Naive B cell (primary cell): ENCODE measurements at regions not wholly inside any gene's neighbourhood (a gene's known extent, or its start where the extent isn't known, plus 50 kb on each side); places are given as distances from the start of the nearest gene placed in this dataset.

Experiments
- ATAC-seq, 2 donors: fragments of 150-1000 bp; cut with Tn5 transposase; 2 replicates each; pipeline ENCODE4 v1.10.0; 2021; ENCODE audit warnings: low read depth in 2 of 2, mild to moderate bottlenecking in 2 of 2, moderate library complexity in 2 of 2
- DNase-seq: peaks from one replicate; pipeline ENCODE4 v3.0.0; 2022
- H3K27ac Mint-ChIP-seq, 6 donors: one replicate each; pipeline ENCODE4 v1.8.0; 2020 to 2022; ENCODE audit warnings: mild to moderate bottlenecking in 6 of 6, mixed read lengths in 6 of 6, moderate library complexity in 5 of 6, inconsistent platforms in 2 of 6
- H3K27me3 Mint-ChIP-seq, 3 donors: one replicate each; pipeline ENCODE4 v1.8.0; 2021 to 2022; ENCODE audit warnings: mixed read lengths in 3 of 3, mild to moderate bottlenecking in 1 of 3
- H3K36me3 Mint-ChIP-seq, 2 donors: one replicate each; pipeline ENCODE4 v1.8.0; 2020 to 2022; ENCODE audit warnings: mixed read lengths in 2 of 2, inconsistent platforms in 1 of 2, mild to moderate bottlenecking in 1 of 2
- H3K4me1 Mint-ChIP-seq, 3 donors: one replicate each; pipeline ENCODE4 v1.8.0; 2020 to 2022; ENCODE audit warnings: mixed read lengths in 3 of 3, inconsistent platforms in 1 of 3, mild to moderate bottlenecking in 1 of 3, moderate library complexity in 1 of 3
- H3K4me3 Mint-ChIP-seq, 8 donors: one replicate each; pipeline ENCODE4 v1.8.0; 2020 to 2022; ENCODE audit warnings: mild to moderate bottlenecking in 8 of 8, mixed read lengths in 8 of 8, moderate library complexity in 8 of 8, inconsistent platforms in 2 of 8
- H3K9me3 Mint-ChIP-seq, 7 donors: one replicate each; pipeline ENCODE4 v1.8.0; 2020 to 2022; ENCODE audit warnings: mixed read lengths in 7 of 7, mild to moderate bottlenecking in 5 of 7, inconsistent platforms in 2 of 7, moderate library complexity in 1 of 7

- Mint-ChIP-seq H3K36me3 (no peaks in the 10 kb centered on the region), H3K4me3 (no peak overlapping the region), H3K27me3 (no peaks in the 10 kb centered on the region), H3K9me3 (peaks cover 0 to 6% (median 0%) of the 10 kb centered on the region in 7 donors), H3K4me1 (no peaks in the 10 kb centered on the region), H3K27ac (no peak overlapping the region)
- DNase-seq (no peak), ATAC-seq (no peak)
Observed at GRCh38 chr18:41724195-41724594, 230.8 kb upstream of the PIK3C3 start.

GRCh38 chr18:41721103-41721790, 233.8 kb upstream of the PIK3C3 start:
- Mint-ChIP-seq H3K36me3 (no peaks in the 10 kb centered on the region), H3K4me1 (no peaks in the 10 kb centered on the region), H3K9me3 (peaks cover 0 to 6% (median 0%) of the 10 kb centered on the region in 7 donors), H3K27me3 (no peaks in the 10 kb centered on the region), H3K27ac (no peak overlapping the region), H3K4me3 (no peak overlapping the region)
- ATAC-seq (no peak), DNase-seq (no peak)

GRCh38 chr18:41720226-41720625, 234.8 kb upstream of the PIK3C3 start:
- DNase-seq, result no peak
- Mint-ChIP-seq H3K27ac (no peak overlapping the region), H3K4me3 (no peak overlapping the region), H3K4me1 (no peaks in the 10 kb centered on the region), H3K36me3 (no peaks in the 10 kb centered on the region), H3K27me3 (no peaks in the 10 kb centered on the region), H3K9me3 (peaks cover 0 to 5% (median 3%) of the 10 kb centered on the region in 7 donors)
- ATAC-seq, result no peak

GRCh38 chr18:41719808-41720207, 235.2 kb upstream of the PIK3C3 start:
- no peak overlapping the region for H3K27ac Mint-ChIP-seq
- no peak overlapping the region for H3K4me3 Mint-ChIP-seq
- H3K9me3 Mint-ChIP-seq, result peaks cover 0 to 5% (median 3%) of the 10 kb centered on the region in 7 donors
- no peaks in the 10 kb centered on the region for H3K4me1 Mint-ChIP-seq
- no peak for ATAC-seq
- no peak for DNase-seq
- no peaks in the 10 kb centered on the region for H3K36me3 Mint-ChIP-seq
- no peaks in the 10 kb centered on the region for H3K27me3 Mint-ChIP-seq

GRCh38 chr18:41714872-41715271, 240.2 kb upstream of the PIK3C3 start:
- H3K36me3 Mint-ChIP-seq, result no peaks in the 10 kb centered on the region
- ATAC-seq (no peak), DNase-seq (no peak)
- H3K4me3 Mint-ChIP-seq, result no peak overlapping the region
- peaks cover 0 to 5% (median 2%) of the 10 kb centered on the region in 7 donors for H3K9me3 Mint-ChIP-seq
- no peaks in the 10 kb centered on the region for H3K4me1 Mint-ChIP-seq
- no peak overlapping the region for H3K27ac Mint-ChIP-seq
- no peaks in the 10 kb centered on the region for H3K27me3 Mint-ChIP-seq

GRCh38 chr18:41713969-41714825, 240.8 kb upstream of the PIK3C3 start:
- Mint-ChIP-seq H3K27ac (no peak overlapping the region), H3K4me1 (no peaks in the 10 kb centered on the region), H3K9me3 (peaks cover 0 to 5% (median 2%) of the 10 kb centered on the region in 7 donors), H3K4me3 (no peak overlapping the region), H3K36me3 (no peaks in the 10 kb centered on the region), H3K27me3 (no peaks in the 10 kb centered on the region)
- DNase-seq, result no peak
- ATAC-seq, result no peak

GRCh38 chr18:41706301-41706700, 248.7 kb upstream of the PIK3C3 start:
- Mint-ChIP-seq H3K4me1 (no peaks in the 10 kb centered on the region), H3K27me3 (no peaks in the 10 kb centered on the region), H3K27ac (no peak overlapping the region), H3K36me3 (no peaks in the 10 kb centered on the region), H3K9me3 (peaks cover 0 to 3% (median 0%) of the 10 kb centered on the region in 7 donors), H3K4me3 (no peak overlapping the region)
- ATAC-seq (no peak), DNase-seq (no peak)

GRCh38 chr18:41703744-41704530, 251.1 kb upstream of the PIK3C3 start:
- Mint-ChIP-seq H3K4me1 (no peaks in the 10 kb centered on the region), H3K4me3 (no peak overlapping the region), H3K36me3 (no peaks in the 10 kb centered on the region), H3K27ac (no peak overlapping the region), H3K9me3 (peaks cover 0 to 7% (median 0%) of the 10 kb centered on the region in 7 donors), H3K27me3 (no peaks in the 10 kb centered on the region)
- ATAC-seq (no peak), DNase-seq (no peak)

- Mint-ChIP-seq H3K4me3 (no peak overlapping the region), H3K27me3 (no peaks in the 10 kb centered on the region), H3K9me3 (peaks cover 0 to 7% (median 4%) of the 10 kb centered on the region in 7 donors), H3K4me1 (no peaks in the 10 kb centered on the region), H3K27ac (no peak overlapping the region), H3K36me3 (no peaks in the 10 kb centered on the region)
- ATAC-seq (no peak), DNase-seq (no peak)
Observed at GRCh38 chr18:41700416-41700815, 254.6 kb upstream of the PIK3C3 start.

GRCh38 chr18:41695441-41695840, 259.6 kb upstream of the PIK3C3 start:
- Mint-ChIP-seq H3K27ac (no peak overlapping the region), H3K4me1 (no peaks in the 10 kb centered on the region), H3K4me3 (no peak overlapping the region)

GRCh38 chr18:41693008-41693407, 262.0 kb upstream of the PIK3C3 start:
- no peak for ATAC-seq
- no peak for DNase-seq
- Mint-ChIP-seq H3K36me3 (no peaks in the 10 kb centered on the region), H3K27me3 (no peaks in the 10 kb centered on the region), H3K9me3 (peaks cover 0 to 6% (median 0%) of the 10 kb centered on the region in 7 donors), H3K4me1 (no peaks in the 10 kb centered on the region), H3K27ac (no peak overlapping the region), H3K4me3 (no peak overlapping the region)

More at GRCh38 chr18:41695441-41695840, 259.6 kb upstream of the PIK3C3 start:
- Mint-ChIP-seq H3K9me3 (peaks cover 0 to 6% (median 2%) of the 10 kb centered on the region in 7 donors), H3K36me3 (no peaks in the 10 kb centered on the region), H3K27me3 (no peaks in the 10 kb centered on the region)
- ATAC-seq (no peak), DNase-seq (no peak)

GRCh38 chr18:41690332-41691127, 264.5 kb upstream of the PIK3C3 start:
- Mint-ChIP-seq H3K27ac (no peak overlapping the region), H3K36me3 (no peaks in the 10 kb centered on the region), H3K9me3 (peaks cover 0 to 6% (median 0%) of the 10 kb centered on the region in 7 donors), H3K4me3 (no peak overlapping the region), H3K27me3 (no peaks in the 10 kb centered on the region), H3K4me1 (no peaks in the 10 kb centered on the region)
- no peak for DNase-seq
- no peak for ATAC-seq

GRCh38 chr18:41687138-41687537, 267.9 kb upstream of the PIK3C3 start:
- Mint-ChIP-seq H3K4me1 (no peaks in the 10 kb centered on the region), H3K4me3 (no peak overlapping the region), H3K27me3 (no peaks in the 10 kb centered on the region), H3K36me3 (no peaks in the 10 kb centered on the region), H3K9me3 (peaks cover 0 to 13% (median 4%) of the 10 kb centered on the region in 7 donors), H3K27ac (no peak overlapping the region)
- no peak for ATAC-seq
- no peak for DNase-seq
